ENCODE measurements at regions not wholly inside any gene's neighbourhood (a gene's known extent, or its start where the extent isn't known, plus 50 kb on each side); places are given as distances from the start of the nearest gene placed in this dataset.

DNA sequence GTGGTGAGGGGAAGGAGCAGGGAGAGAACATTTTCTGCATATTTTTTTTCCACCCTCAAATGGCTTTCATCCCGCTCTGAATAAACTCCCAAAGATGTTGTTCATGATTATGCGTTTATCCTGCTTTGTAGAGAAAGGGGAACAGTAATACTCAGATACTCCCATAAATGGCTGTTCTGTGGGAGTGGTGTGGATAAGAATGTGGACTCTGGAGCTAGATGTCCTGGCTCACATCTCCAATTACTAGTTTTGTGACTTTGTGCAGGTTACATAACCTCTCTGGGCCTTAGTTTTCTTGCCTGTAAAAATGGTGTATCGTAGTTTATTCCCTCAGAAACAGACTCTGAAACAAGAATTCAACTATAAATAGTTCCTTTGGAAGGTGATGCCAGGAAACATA, 395.4 kb upstream of the SUCLG2 start:
- TF ChIP-seq GATA2 (IDR thresholded peaks at IDR 0.05; ENCODE audit: low read depth, low read length) (no peak), GATA3 (IDR thresholded peaks at IDR 0.05; ENCODE audit: low read depth, low read length) (no peak)
